ENCODE measurements at regions not wholly inside any gene's neighbourhood (a gene's known extent, or its start where the extent isn't known, plus 50 kb on each side); places are given as distances from the start of the nearest gene placed in this dataset.

DNA sequence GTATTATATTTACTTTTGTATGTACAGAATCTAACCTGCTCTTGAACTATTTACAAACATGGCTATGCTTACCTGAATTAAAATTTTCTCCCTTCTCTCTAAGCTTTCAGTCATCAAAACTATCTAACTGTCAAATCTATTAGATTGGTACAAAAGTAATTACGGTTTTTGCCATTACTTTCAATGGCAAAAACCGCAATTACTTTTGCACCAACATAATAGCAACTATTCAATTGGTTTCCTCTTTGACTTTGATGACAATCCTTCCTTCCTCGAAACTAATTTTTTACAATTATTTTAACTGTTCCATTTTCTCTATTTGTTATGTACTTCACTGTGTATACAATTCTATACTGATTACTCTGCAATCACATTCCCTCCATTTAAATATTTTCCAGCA, 1019.4 kb upstream of the CDH2 start:
- Histone ChIP-seq H3K18ac (ENCODE audit: insufficient read length, low read depth, low read length) (no peak overlapping the region), H3K56ac (ENCODE audit: insufficient read length, low read depth, low read length) (no peak overlapping the region), H3K23me2 (ENCODE audit: insufficient read length, low read depth, low read length, poor library complexity, severe bottlenecking) (no peaks in the 10 kb centered on the region), H2BK15ac (ENCODE audit: low read depth, low read length) (no peak overlapping the region), H3K4me2 (ENCODE audit: insufficient read depth, insufficient read length, low read length) (no peak overlapping the region), H3K27me3 (ENCODE audit: insufficient read depth, low read length) (no peaks in the 10 kb centered on the region), H3K14ac (ENCODE audit: insufficient read depth, low read length) (no peak overlapping the region), H2AK5ac (ENCODE audit: insufficient read length, low read length) (no peak overlapping the region), H2AFZ (ENCODE audit: low read length) (no peak overlapping the region), H3K23ac (ENCODE audit: insufficient read length, low read depth, low read length) (no peak overlapping the region), H2BK120ac (ENCODE audit: low read depth, low read length, poor library complexity, severe bottlenecking) (no peak overlapping the region), H3K79me1 (ENCODE audit: insufficient read depth, low read depth, low read length, poor library complexity, severe bottlenecking) (no peaks in the 10 kb centered on the region), H3K9me3 (ENCODE audit: control insufficient read depth, low read depth, low read length) (no peaks in the 10 kb centered on the region), H2BK12ac (ENCODE audit: insufficient read length, low read depth, low read length) (no peak overlapping the region), H4K91ac (ENCODE audit: insufficient read length, low read depth, low read length) (no peak overlapping the region), H3K79me2 (ENCODE audit: insufficient read depth, low read length) (no peaks in the 10 kb centered on the region), H4K8ac (replicated peaks; ENCODE audit: insufficient read length, low read depth, low read length) (no peak overlapping the region), H3K4ac (ENCODE audit: low read depth, low read length) (no peak overlapping the region), H3K9ac (ENCODE audit: extremely low read depth, insufficient read length, low read length) (no peak overlapping the region), H3T11ph (ENCODE audit: low read length) (no peak overlapping the region), H2BK20ac (ENCODE audit: low read depth, low read length, poor library complexity, severe bottlenecking) (no peak overlapping the region), H4K20me1 (ENCODE audit: control insufficient read depth, insufficient read depth, insufficient read length) (no peaks in the 10 kb centered on the region), H3K27ac (ENCODE audit: insufficient read length, low read depth, low read length) (no peak overlapping the region), H3K4me1 (ENCODE audit: insufficient read depth, low read length) (no peaks in the 10 kb centered on the region), H2BK5ac (ENCODE audit: insufficient read length, low read length) (no peak overlapping the region), H4K5ac (ENCODE audit: insufficient read length, low read depth, low read length) (no peak overlapping the region)
- Mint-ChIP-seq H3K4me1 (no peaks in the 10 kb centered on the region), H3K27me3 (ENCODE audit: low read depth) (no peaks in the 10 kb centered on the region), H3K36me3 (ENCODE audit: insufficient read depth in 1 of 3, low read depth in 3 of 3) (no peaks in the 10 kb centered on the region; a peak in 1 of 7 replicates), H3K9me3 (no peaks in the 10 kb centered on the region; a peak in 1 of 5 replicates), H3K4me3 (no peak overlapping the region), H3K27ac (no peak overlapping the region)
- no CpG with 5 or more reads among the region's 3 CpGs for WGBS (ENCODE audit: extremely low coverage, insufficient read length, low lambda C conversion rate)
- no peak for DNase-seq
- TF ChIP-seq CTCF (conservative IDR thresholded peaks at IDR 0.05), result no peak
